GM12892 (cell line): ENCODE measurements at regions not wholly inside any gene's neighbourhood (a gene's known extent, or its start where the extent isn't known, plus 50 kb on each side); places are given as distances from the start of the nearest gene placed in this dataset.

Source experiments
- POLR2A ChIP-seq: IDR thresholded peaks from 2 replicates; pipeline ENCODE4 v1.6.1; 2011; ENCODE audit warnings: low read depth, low read length, control low read depth
- POLR2AphosphoS5 ChIP-seq: IDR thresholded peaks from 2 replicates; pipeline ENCODE4 v1.6.1; 2011; ENCODE audit warnings: low read depth, low read length, control low read depth
- TAF1 ChIP-seq: IDR thresholded peaks from 2 replicates; pipeline ENCODE4 v1.6.1; 2011; ENCODE audit warnings: low read depth, mild to moderate bottlenecking, control low read depth, low read length, borderline replicate concordance

GRCh38 chr5:167752936-167753335, 538.5 kb upstream of the WWC1 start:
- TF ChIP-seq POLR2A (no peak), POLR2AphosphoS5 (no peak), TAF1 (no peak)
